Mesenchymal stem cell (in vitro differentiated cells and primary cell): ENCODE measurements at regions not wholly inside any gene's neighbourhood (a gene's known extent, or its start where the extent isn't known, plus 50 kb on each side); places are given as distances from the start of the nearest gene placed in this dataset.
A peak's percentile ranks its signal among the peaks of the same experiment; 100 is the strongest.

Experiments
- DNase-seq: peaks from one replicate; pipeline ENCODE4 v3.0.0-alpha.2; 2013
- H2AFZ ChIP-seq: one replicate; pipeline ENCODE4 v1.6.1; 2013; ENCODE audit warnings: low read depth, mild to moderate bottlenecking, control low read depth, inconsistent platforms, low read length, moderate library complexity
- H2AK5ac ChIP-seq: 2 replicates; pipeline ENCODE4 v1.6.1; 2013; ENCODE audit warnings: low read length, moderate library complexity, mild to moderate bottlenecking, inconsistent platforms; ENCODE audit not compliant: severe bottlenecking
- H2BK120ac ChIP-seq: one replicate; pipeline ENCODE4 v1.6.1; 2013; ENCODE audit warnings: low read depth, mild to moderate bottlenecking, inconsistent platforms, low read length, moderate library complexity
- H2BK12ac ChIP-seq, 2 experiments: one replicate each; pipeline ENCODE4 v1.6.1; 2013; ENCODE audit warnings: inconsistent platforms in 2 of 2, low read length in 2 of 2, mild to moderate bottlenecking in 2 of 2, moderate library complexity in 2 of 2, control low read depth in 1 of 2
- H2BK15ac ChIP-seq: one replicate; pipeline ENCODE4 v1.6.1; 2013; ENCODE audit warnings: mild to moderate bottlenecking, low read depth, inconsistent platforms; ENCODE audit not compliant: poor library complexity, severe bottlenecking
- H2BK5ac ChIP-seq: 2 replicates; pipeline ENCODE4 v1.6.1; 2013; ENCODE audit warnings: low read depth, mild to moderate bottlenecking, low read length, control low read depth, inconsistent platforms; ENCODE audit not compliant: poor library complexity, severe bottlenecking
- H3K14ac ChIP-seq, 2 experiments: one replicate each; pipeline ENCODE4 v1.6.1; 2013; ENCODE audit warnings: inconsistent platforms in 2 of 2, low read length in 2 of 2, control low read depth in 1 of 2, mild to moderate bottlenecking in 1 of 2, moderate library complexity in 1 of 2
- H3K18ac ChIP-seq, 2 experiments: one replicate each; pipeline ENCODE4 v1.6.1; 2013; ENCODE audit warnings: inconsistent platforms in 2 of 2, low read length in 2 of 2, control low read depth in 1 of 2, low read depth in 1 of 2, mild to moderate bottlenecking in 1 of 2
- H3K23ac ChIP-seq, 2 experiments: one replicate each; pipeline ENCODE4 v1.6.1; 2013; ENCODE audit warnings: inconsistent platforms in 2 of 2, low read length in 2 of 2, mild to moderate bottlenecking in 2 of 2, moderate library complexity in 2 of 2, control low read depth in 1 of 2
- H3K27ac ChIP-seq: 2 replicates; pipeline ENCODE4 v1.5.1; 2013; ENCODE audit warnings: mild to moderate bottlenecking, moderate library complexity, low read length, control low read depth, inconsistent platforms; ENCODE audit not compliant: poor library complexity, severe bottlenecking
- H3K27me3 ChIP-seq, 2 experiments: 2 replicates each; pipeline versions ENCODE4 v1.6.1 to v1.7.0; 2013; ENCODE audit warnings: low read length in 2 of 2, mild to moderate bottlenecking in 2 of 2, moderate library complexity in 2 of 2, control low read depth in 1 of 2, inconsistent platforms in 1 of 2; ENCODE audit not compliant: control insufficient read depth in 1 of 2, insufficient read depth in 1 of 2
- H3K36me3 ChIP-seq, 2 experiments: 2 replicates each; pipeline versions ENCODE4 v1.6.1 to v1.7.0; 2013; ENCODE audit warnings: low read length in 2 of 2, control low read depth in 1 of 2, inconsistent platforms in 1 of 2, low read depth in 1 of 2, mild to moderate bottlenecking in 1 of 2; ENCODE audit not compliant: insufficient read depth in 2 of 2, control insufficient read depth in 1 of 2
- H3K4ac ChIP-seq, 2 experiments: one replicate each; pipeline ENCODE4 v1.6.1; 2013; ENCODE audit warnings: inconsistent platforms in 2 of 2, low read length in 2 of 2, mild to moderate bottlenecking in 2 of 2, moderate library complexity in 2 of 2, control low read depth in 1 of 2, low read depth in 1 of 2
- H3K4me1 ChIP-seq: 2 replicates; pipeline ENCODE4 v1.6.1; 2013; ENCODE audit warnings: low read depth, low read length, control low read depth; ENCODE audit not compliant: control insufficient read depth, insufficient read depth
- H3K4me2 ChIP-seq: 2 replicates; pipeline ENCODE4 v1.6.1; 2013; ENCODE audit warnings: low read length, mild to moderate bottlenecking, inconsistent platforms; ENCODE audit not compliant: poor library complexity, severe bottlenecking
- H3K4me3 ChIP-seq, 2 experiments: 2 replicates each; pipeline versions ENCODE4 v1.5.1 to v1.7.0; 2013; ENCODE audit warnings: low read length in 2 of 2, mild to moderate bottlenecking in 2 of 2, control low read depth in 1 of 2, low read depth in 1 of 2; ENCODE audit not compliant: insufficient read depth in 1 of 2
- H3K79me1 ChIP-seq: replicated peaks from 2 replicates; pipeline ENCODE4 v1.6.1; 2013; ENCODE audit warnings: mild to moderate bottlenecking, control low read depth, low read length, inconsistent platforms; ENCODE audit not compliant: poor library complexity, severe bottlenecking
- H3K9ac ChIP-seq: 2 replicates; pipeline ENCODE4 v1.7.0; 2013; ENCODE audit warnings: mild to moderate bottlenecking, low read length, moderate library complexity
- H3K9me3 ChIP-seq: 2 replicates; pipeline ENCODE4 v1.7.0; 2013; ENCODE audit warnings: mild to moderate bottlenecking, low read length; ENCODE audit not compliant: control insufficient read depth
- H4K8ac ChIP-seq: one replicate; pipeline ENCODE4 v1.6.1; 2013; ENCODE audit warnings: inconsistent platforms, mild to moderate bottlenecking, low read length, moderate library complexity
- H4K91ac ChIP-seq: one replicate; pipeline ENCODE4 v1.6.1; 2013; ENCODE audit warnings: mild to moderate bottlenecking, low read length, inconsistent platforms
- WGBS: methylation state at CpG from one replicate; pipeline ENCODE4 v1.1.7; 2013; ENCODE audit warnings: mixed read lengths; 5-methylcytosine and 5-hydroxymethylcytosine counted together

GRCh38 chr6:144449218-144449617 is 164.1 kb downstream of the UTRN start:
- DNase-seq = no peak
- Histone ChIP-seq H3K9ac (no peak overlapping the region), H3K14ac (no peak overlapping the region), H2BK15ac (no peak overlapping the region), H2BK5ac (no peak overlapping the region), H3K4me3 (no peak overlapping the region), H4K8ac (no peak overlapping the region), H2BK120ac (no peak overlapping the region), H3K79me1 (peaks cover 9% of the 10 kb centered on the region), H3K18ac (no peak overlapping the region), H3K4me2 (no peak overlapping the region), H4K91ac (no peak overlapping the region), H2BK12ac (no peak overlapping the region), H3K9me3 (no peaks in the 10 kb centered on the region), H3K36me3 (peaks cover 14 to 72% of the 10 kb centered on the region in 2 experiments), H2AFZ (no peak overlapping the region), H3K4me1 (no peaks in the 10 kb centered on the region), H3K23ac (no peak overlapping the region), H2AK5ac (no peak overlapping the region), H3K27ac (no peak overlapping the region), H3K4ac (no peak overlapping the region), H3K27me3 (no peaks in the 10 kb centered on the region)
- 100% methylated on average over 6 of the region's 7 CpGs for WGBS

- H3K4ac ChIP-seq = no peak overlapping the region
- peaks cover 11 to 71% of the 10 kb centered on the region in 2 experiments for H3K36me3 ChIP-seq
- H3K79me1 ChIP-seq = peaks cover 9% of the 10 kb centered on the region
- H2BK5ac ChIP-seq = no peak overlapping the region
- H3K23ac ChIP-seq = no peak overlapping the region
- no peak overlapping the region for H3K27ac ChIP-seq
- peak overlapping the region; percentile 19 for H3K9ac ChIP-seq
- no peak overlapping the region for H2BK15ac ChIP-seq
- no peak overlapping the region for H3K4me3 ChIP-seq
- H3K27me3 ChIP-seq = no peaks in the 10 kb centered on the region
- no peak overlapping the region for H3K14ac ChIP-seq
- no peak overlapping the region for H4K91ac ChIP-seq
- H2BK12ac ChIP-seq = no peak overlapping the region
- H3K9me3 ChIP-seq = no peaks in the 10 kb centered on the region
- no peaks in the 10 kb centered on the region for H3K4me1 ChIP-seq
- H3K18ac ChIP-seq = no peak overlapping the region
- no peak overlapping the region for H2AFZ ChIP-seq
- H3K4me2 ChIP-seq = no peak overlapping the region
- no peak overlapping the region for H2BK120ac ChIP-seq
- H4K8ac ChIP-seq = no peak overlapping the region
- no peak overlapping the region for H2AK5ac ChIP-seq
- no peak for DNase-seq
- 94% methylated on average over 8 of the region's 8 CpGs for WGBS
Measured at GRCh38 chr6:144449911-144450597, 164.9 kb downstream of the UTRN start.

GRCh38 chr6:144460327-144461095 is 175.4 kb downstream of the UTRN start:
- Histone ChIP-seq H3K36me3 (peaks cover 7 to 75% of the 10 kb centered on the region in 2 experiments), H2BK15ac (no peak overlapping the region), H2BK5ac (no peak overlapping the region), H2AK5ac (no peak overlapping the region), H3K9ac (no peak overlapping the region), H3K9me3 (no peaks in the 10 kb centered on the region), H3K23ac (no peak overlapping the region), H3K14ac (no peak overlapping the region), H4K8ac (no peak overlapping the region), H3K4ac (no peak overlapping the region), H3K4me3 (no peak overlapping the region), H3K27ac (peak overlapping the region; percentile 30), H3K18ac (no peak overlapping the region), H4K91ac (no peak overlapping the region), H2AFZ (no peak overlapping the region), H3K4me2 (no peak overlapping the region), H3K4me1 (no peaks in the 10 kb centered on the region), H3K79me1 (peaks cover 14% of the 10 kb centered on the region), H2BK12ac (no peak overlapping the region), H3K27me3 (no peaks in the 10 kb centered on the region), H2BK120ac (no peak overlapping the region)
- no peak for DNase-seq
- WGBS = 93% methylated on average over 5 of the region's 5 CpGs

GRCh38 chr6:144462058-144462457 is 176.9 kb downstream of the UTRN start:
- Histone ChIP-seq H2BK5ac (no peak overlapping the region), H3K4me3 (no peak overlapping the region), H3K79me1 (peaks cover 14% of the 10 kb centered on the region)

More at GRCh38 chr6:144462058-144462457, 176.9 kb downstream of the UTRN start:
- Histone ChIP-seq H3K27me3 (no peaks in the 10 kb centered on the region), H3K23ac (no peak overlapping the region), H3K9ac (no peak overlapping the region), H4K8ac (no peak overlapping the region), H2BK120ac (no peak overlapping the region), H3K18ac (no peak overlapping the region), H3K27ac (no peak overlapping the region), H2BK15ac (no peak overlapping the region), H2AK5ac (no peak overlapping the region), H3K4me2 (no peak overlapping the region), H3K14ac (no peak overlapping the region), H3K36me3 (peaks cover 7 to 85% of the 10 kb centered on the region in 2 experiments), H2AFZ (no peak overlapping the region), H3K4ac (no peak overlapping the region), H3K9me3 (no peaks in the 10 kb centered on the region), H3K4me1 (no peaks in the 10 kb centered on the region), H2BK12ac (no peak overlapping the region), H4K91ac (no peak overlapping the region)
- DNase-seq = no peak
- WGBS = no CpG with 5 or more reads among the region's 3 CpGs
